ENCODE measurements at regions not wholly inside any gene's neighbourhood (a gene's known extent, or its start where the extent isn't known, plus 50 kb on each side); places are given as distances from the start of the nearest gene placed in this dataset.

GRCh38 chr5:26034813-26035212 lies 1003.6 kb downstream of the CDH9 start:
- DNase-seq, result no peak
- H3K36me3 ChIP-seq (ENCODE audit: low read depth, missing control alignments), result no peaks in the 10 kb centered on the region
- intact Hi-C loops (cut with DNase I; ENCODE audit: low total_unique reads), result no loop called here
- no peak overlapping the region for H3K27ac ChIP-seq
- 47 to 54% methylated on average over 2 of the region's 2 CpGs for WGBS, 2 donors
- TF ChIP-seq CTCF (IDR thresholded peaks at IDR 0.05) (no peak), POLR2A (IDR thresholded peaks at IDR 0.05) (no peak)
- H3K4me3 ChIP-seq, result no peak overlapping the region
- H3K4me1 ChIP-seq, result no peaks in the 10 kb centered on the region
- no peaks in the 10 kb centered on the region for H3K27me3 ChIP-seq
- H3K9me3 ChIP-seq, result no peaks in the 10 kb centered on the region

- no peak for DNase-seq
- Histone ChIP-seq H3K27ac (no peak overlapping the region), H3K36me3 (ENCODE audit: low read depth, missing control alignments) (no peaks in the 10 kb centered on the region), H3K9me3 (no peaks in the 10 kb centered on the region), H3K4me1 (no peaks in the 10 kb centered on the region), H3K4me3 (no peak overlapping the region), H3K27me3 (no peaks in the 10 kb centered on the region)
- TF ChIP-seq POLR2A (IDR thresholded peaks at IDR 0.05) (no peak), CTCF (IDR thresholded peaks at IDR 0.05) (no peak)
- WGBS, 2 donors, result 54 to 61% methylated on average over 3 of the region's 3 CpGs
- intact Hi-C loops (cut with DNase I; ENCODE audit: low total_unique reads), result no loop called here
Measured at GRCh38 chr5:26031481-26031880, 1006.9 kb downstream of the CDH9 start.

- DNase-seq, result no peak
- 82 to 85% methylated on average over 4 of the region's 4 CpGs for WGBS, 2 donors
- no peaks in the 10 kb centered on the region for H3K4me1 ChIP-seq
- intact Hi-C loops (cut with DNase I; ENCODE audit: low total_unique reads), result no loop called here
- no peak for TF ChIP-seq CTCF (IDR thresholded peaks at IDR 0.05)
- no peak for TF ChIP-seq POLR2A (IDR thresholded peaks at IDR 0.05)
- no peaks in the 10 kb centered on the region for H3K9me3 ChIP-seq
- no peaks in the 10 kb centered on the region for H3K36me3 ChIP-seq (ENCODE audit: low read depth, missing control alignments)
- H3K27me3 ChIP-seq, result no peaks in the 10 kb centered on the region
- no peak overlapping the region for H3K4me3 ChIP-seq
- H3K27ac ChIP-seq, result no peak overlapping the region
Measured at GRCh38 chr5:26026044-26026443, 1012.3 kb downstream of the CDH9 start.

- Histone ChIP-seq H3K9me3 (no peaks in the 10 kb centered on the region), H3K27me3 (no peaks in the 10 kb centered on the region), H3K4me3 (no peak overlapping the region), H3K36me3 (ENCODE audit: low read depth, missing control alignments) (no peaks in the 10 kb centered on the region), H3K27ac (no peak overlapping the region), H3K4me1 (no peaks in the 10 kb centered on the region)
- no peak for DNase-seq
- no peak for TF ChIP-seq CTCF (IDR thresholded peaks at IDR 0.05)
- TF ChIP-seq POLR2A (IDR thresholded peaks at IDR 0.05), result no peak
- WGBS, 2 donors, result 85 to 95% methylated on average over 1 of the region's 1 CpG
- intact Hi-C loops (cut with DNase I; ENCODE audit: low total_unique reads), result no loop called here
Measured at GRCh38 chr5:26024774-26025173, 1013.6 kb downstream of the CDH9 start.

- Histone ChIP-seq H3K9me3 (no peaks in the 10 kb centered on the region), H3K4me1 (no peaks in the 10 kb centered on the region), H3K27me3 (no peaks in the 10 kb centered on the region), H3K36me3 (ENCODE audit: low read depth, missing control alignments) (no peaks in the 10 kb centered on the region), H3K4me3 (no peak overlapping the region), H3K27ac (no peak overlapping the region)
- intact Hi-C loops (cut with DNase I; ENCODE audit: low total_unique reads), result no loop called here
- 35 to 41% methylated on average over 4 of the region's 4 CpGs for WGBS, 2 donors
- no peak for TF ChIP-seq POLR2A (IDR thresholded peaks at IDR 0.05)
- no peak for TF ChIP-seq CTCF (IDR thresholded peaks at IDR 0.05)
- DNase-seq, result no peak
Measured at GRCh38 chr5:26023361-26023760, 1015.0 kb downstream of the CDH9 start.
